GM18870 (cell line): ENCODE measurements at regions not wholly inside any gene's neighbourhood (a gene's known extent, or its start where the extent isn't known, plus 50 kb on each side); places are given as distances from the start of the nearest gene placed in this dataset.
A peak's percentile ranks its signal among the peaks of the same experiment; 100 is the strongest.

Experiments
- ATAC-seq: cut with Tn5 transposase; IDR thresholded peaks from one replicate; pipeline ENCODE4 v1.9.1; 2021; ENCODE audit warnings: moderate library complexity; ENCODE audit not compliant: unreplicated experiment

DNA sequence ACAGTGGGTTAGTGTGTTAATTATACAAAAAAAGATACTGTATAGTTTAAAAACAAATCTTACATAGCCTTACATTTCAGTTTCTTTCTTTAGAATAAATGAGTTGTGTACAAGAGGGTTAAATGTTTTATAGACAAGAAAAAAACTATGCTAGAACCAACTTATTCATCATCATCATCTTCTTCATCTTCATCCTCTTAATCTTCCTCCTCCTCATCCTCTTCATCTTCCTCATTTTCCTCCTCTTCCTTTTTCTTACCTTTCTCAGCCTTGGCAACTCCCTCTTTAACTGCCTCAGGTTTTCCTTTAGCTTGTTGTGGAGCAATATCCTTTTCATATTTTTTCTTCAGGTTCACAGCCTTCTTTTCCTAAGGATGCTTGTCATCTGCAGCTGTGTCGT is 53.7 kb downstream of the RPS12 start:
- no peak for ATAC-seq

DNA sequence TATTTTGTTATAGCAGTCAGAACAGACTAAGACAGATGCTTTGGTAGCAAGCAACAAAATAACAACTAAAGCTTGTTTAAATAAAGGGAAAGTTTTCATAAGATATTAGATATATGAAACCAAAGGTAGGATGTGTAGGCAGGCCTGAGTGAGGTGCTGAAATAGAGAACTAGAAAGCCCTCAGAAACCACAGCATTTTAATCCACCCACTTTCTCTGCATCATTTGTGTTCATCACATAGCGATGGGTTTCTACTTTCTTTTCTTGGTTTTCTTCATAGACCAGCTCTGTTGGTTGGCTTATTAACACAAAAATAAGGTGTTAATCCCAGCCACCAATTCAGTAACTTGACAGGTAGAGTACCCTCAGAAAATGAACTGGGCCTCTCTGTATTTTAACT is 58.6 kb downstream of the RPS12 start:
- peak; percentile 100 for ATAC-seq

GRCh38 chr6:132877003-132877402 is 62.6 kb downstream of the RPS12 start:
- ATAC-seq: no peak

DNA sequence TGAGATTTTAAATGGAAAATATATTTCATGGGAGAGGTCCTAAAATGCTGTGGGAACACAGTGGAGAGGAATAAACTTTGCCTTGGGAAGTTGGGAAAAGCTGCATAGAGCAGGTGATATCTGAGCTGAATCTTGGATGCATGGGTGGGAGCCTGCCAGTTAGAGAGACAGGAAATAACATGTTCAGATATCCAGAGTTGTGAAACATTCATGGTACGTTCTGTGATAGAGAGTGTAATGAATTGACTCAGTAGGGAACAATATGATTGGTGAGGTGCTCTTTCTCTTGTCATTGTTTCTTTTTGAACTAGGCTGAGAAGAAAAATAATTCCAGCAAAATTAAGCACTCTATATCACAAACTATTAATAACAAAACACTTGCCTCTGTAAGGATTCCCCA is 72.8 kb downstream of the RPS12 start:
- ATAC-seq: no peak

DNA sequence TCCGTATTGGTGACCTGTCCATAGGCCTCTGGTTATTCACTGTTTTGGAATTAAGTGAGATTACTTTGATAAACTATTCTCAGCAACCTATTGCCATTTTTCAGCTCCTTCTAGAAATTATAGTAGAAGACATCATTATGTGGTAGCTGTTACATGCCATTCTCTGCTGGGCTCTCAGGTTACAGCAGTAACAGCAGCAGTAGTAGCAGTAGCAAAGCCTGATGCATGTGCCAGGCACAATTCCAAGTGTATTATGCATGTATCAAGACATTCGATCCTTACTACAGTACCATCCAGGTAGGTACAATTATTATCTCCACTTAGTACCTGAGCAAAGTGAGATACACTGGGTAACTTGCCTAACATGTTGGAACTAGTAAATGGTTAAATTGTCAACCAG is 74.3 kb downstream of the RPS12 start:
- ATAC-seq: no peak

DNA sequence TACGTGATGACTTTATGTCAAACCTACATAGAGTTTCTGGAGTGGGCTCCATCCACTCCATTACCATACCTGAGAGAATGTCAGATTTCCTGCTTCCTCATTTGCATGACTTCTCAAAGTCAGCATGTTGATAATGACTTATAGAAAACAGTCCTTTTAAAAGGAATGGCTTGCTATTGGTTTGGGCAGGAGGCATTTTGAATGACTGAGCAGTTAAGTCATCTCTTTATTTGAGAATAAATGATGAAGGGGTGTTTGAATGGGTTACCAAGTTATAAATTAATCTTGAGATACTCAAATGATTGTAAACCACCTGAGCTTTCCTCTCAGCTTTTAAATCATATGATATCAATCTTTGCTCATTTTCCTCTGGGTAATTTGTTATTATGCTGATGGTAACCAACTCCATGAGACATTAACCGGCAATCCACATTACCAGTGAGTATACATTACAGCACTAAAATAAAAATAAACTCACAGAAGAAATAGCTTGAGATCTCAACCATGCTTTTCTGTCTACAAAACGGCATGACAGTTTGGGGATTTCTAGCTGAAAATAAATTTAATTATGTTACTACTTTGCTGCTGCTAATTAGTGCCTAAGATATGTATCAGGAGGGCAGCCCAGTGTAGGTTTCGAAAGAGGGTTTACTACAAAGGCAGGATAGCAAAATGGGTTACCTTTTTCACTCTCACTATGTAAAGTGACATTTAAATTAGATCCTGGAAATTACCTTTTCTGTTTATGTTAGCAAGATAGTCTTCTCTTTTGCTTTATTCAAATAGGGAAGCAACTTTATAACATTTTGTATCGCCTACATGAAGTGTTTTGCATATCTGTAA is 78.8 kb downstream of the RPS12 start:
- no peak for ATAC-seq

- no peak for ATAC-seq
These were observed 79.6 kb downstream of the RPS12 start for GRCh38 chr6:132893772-132894490.

DNA sequence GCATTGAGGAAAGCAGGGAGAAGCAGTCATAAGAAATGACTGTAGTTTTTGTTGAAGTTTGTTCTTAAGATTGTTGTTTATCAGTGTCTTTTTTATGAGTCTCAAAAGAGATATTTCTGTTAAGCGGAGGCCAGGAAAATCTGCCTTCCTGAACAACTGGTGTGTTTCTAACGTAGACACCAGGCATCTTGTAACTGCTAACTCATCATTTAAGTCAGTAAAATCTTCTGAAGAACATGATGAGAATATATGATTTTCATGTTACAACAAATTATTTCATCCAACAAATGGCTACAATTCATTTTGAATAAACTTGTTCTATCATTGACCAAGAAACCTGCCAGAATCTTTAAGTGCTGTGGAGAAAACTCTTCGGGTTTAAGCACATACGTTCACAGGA is 84.0 kb downstream of the RPS12 start:
- no peak for ATAC-seq

DNA sequence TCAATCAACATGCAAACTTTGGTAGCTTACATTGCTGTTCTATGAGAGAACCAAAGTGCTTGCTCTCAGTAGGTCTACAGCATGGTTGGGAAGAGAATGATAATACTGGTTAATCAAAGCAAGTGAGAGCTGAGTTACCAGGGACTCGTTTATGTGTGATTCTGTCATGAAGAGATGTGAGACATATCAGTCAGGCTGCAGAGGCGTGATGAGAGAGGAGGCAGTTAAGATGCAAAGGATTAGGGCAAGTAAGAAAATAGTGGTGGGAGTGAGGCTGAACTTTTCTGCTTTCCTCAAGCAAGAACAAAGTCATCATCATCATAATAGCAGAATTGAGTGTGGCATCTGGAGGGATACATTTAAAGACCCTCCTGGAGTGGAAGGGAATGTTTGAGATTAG is 86.5 kb downstream of the RPS12 start:
- ATAC-seq: no peak

DNA sequence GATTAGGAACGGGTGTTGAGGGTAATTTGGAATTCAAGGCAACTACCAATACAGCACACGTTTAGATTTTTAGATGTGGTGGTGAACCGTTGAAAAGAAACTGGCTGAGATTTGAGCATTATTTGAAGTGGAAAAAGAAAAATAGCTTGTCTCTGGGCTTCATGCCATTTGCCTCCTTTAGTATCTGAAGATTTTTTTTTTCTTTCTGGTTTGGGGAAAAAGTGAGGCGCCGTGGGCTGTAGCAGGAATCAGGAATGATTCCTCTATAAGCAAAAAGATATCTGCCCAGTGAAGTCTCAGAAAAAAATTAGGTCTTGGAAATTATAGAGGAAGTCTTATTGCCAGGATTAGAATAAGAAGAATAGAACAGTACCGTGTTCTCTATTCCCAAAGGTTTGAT is 88.5 kb downstream of the RPS12 start:
- no peak for ATAC-seq

DNA sequence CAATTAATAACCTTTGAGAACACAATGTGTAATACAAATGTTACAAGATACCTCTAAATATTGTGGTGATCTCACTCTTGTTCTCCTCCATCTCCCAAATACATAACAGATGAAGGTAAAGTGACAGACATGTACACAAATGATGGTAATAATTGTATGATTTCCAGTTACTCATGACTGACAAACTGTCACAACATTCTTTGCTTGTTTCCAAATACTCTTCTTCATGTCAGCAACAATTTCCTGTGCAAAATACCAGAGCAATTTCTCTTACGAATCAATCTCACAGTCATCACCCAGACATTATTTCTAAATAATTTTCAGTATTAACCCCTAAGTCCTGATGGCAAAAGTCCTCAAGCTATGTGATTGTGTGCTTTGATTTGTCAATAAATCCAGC is 92.9 kb downstream of the RPS12 start:
- no peak for ATAC-seq

- no peak for ATAC-seq
These were observed 93.5 kb downstream of the RPS12 start for GRCh38 chr6:132907914-132908313.

DNA sequence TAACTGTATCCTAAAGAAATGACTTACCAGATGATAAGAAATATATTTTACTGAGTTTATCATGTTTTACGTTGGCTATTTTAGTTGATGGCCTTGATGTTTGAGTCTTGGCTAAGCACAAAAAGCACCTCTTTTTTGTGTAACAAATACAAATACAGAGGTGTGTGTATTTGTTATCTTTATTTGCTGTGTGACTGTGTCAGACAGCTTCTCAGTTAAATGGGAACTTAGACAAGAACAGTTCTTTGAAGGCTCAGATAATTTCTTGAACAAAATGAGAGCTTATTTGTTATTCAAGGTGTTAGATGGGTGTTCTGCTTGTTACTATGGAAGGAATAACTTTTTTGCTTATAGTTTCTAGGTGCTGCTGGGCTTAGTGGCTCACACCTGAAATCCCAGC is 95.4 kb downstream of the RPS12 start:
- ATAC-seq: no peak

- ATAC-seq: no peak
These were observed 96.4 kb downstream of the RPS12 start for GRCh38 chr6:132910759-132911158.

DNA sequence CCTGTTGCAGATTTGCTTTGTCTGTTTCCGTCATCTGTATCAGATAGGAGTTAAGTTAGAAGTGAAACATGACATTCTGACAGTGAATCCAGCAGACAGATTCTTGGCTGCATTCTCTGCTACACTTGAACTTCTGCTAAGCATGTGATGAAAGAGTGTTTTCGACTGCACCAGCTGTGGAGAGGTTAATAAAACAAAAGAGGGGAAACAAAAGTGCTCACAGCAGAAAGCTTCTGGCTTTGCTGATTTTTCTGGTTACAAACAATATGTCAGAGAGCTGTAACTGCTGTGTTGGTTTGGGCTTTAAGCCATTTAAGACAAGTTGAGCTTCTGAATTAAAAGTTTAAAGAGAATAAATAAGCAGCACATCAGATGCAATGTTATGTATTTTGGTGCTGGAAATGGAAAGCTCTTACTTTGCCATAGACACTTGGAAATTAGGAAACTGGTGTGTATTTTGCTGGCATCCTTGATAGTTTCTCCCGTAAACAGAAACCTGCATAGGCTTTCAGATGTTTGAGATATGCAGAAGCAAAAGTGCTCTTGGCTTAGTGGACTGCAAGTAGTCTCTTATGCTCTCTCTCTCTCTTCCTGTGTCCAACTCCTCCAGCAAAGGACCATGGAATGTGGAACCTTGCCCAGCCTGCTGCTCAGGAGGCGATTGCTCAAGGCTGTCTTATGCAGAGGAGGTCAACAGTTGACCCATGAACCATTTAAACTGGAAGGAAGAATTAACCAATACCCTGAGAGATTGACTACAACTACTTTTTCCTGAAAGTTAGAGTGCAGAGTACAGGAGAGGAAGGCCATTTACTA is 104.9 kb downstream of the RPS12 start:
- no peak for ATAC-seq

- ATAC-seq: no peak
These were observed 113.3 kb downstream of the RPS12 start for GRCh38 chr6:132927713-132928112.

- no peak for ATAC-seq
These were observed 114.8 kb downstream of the RPS12 start for GRCh38 chr6:132929141-132929540.

- no peak for ATAC-seq
These were observed 116.9 kb downstream of the RPS12 start for GRCh38 chr6:132931313-132931712.

DNA sequence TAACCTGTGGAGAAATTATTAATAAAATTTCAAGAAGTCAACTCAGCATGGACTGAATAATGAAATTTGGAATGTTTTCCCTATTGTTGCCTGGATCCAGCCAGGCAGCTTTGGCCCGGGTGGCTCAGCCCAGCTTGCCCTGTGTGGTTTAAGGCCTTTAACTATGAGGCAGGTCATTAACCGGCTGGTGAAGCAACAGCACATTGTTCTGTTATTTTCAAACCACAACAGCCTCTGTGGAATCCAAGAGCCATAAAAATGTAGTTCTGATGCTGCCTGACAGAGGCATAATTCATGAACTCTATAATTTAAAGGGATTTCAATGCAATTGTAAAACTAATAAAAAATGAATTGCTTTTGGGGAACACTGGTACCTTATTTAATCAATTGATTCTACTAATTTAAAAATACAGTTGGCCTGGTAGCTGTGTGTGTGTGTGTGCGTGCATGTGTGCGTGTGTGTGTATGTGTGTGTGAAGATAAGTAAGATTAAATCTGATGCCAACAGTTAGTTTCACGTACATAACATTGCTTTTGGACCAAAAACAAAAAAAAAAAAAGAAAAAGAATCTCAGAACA is 117.7 kb downstream of the RPS12 start:
- ATAC-seq: no peak

- ATAC-seq: no peak
These were observed 118.2 kb downstream of the RPS12 start for GRCh38 chr6:132932588-132932987.

DNA sequence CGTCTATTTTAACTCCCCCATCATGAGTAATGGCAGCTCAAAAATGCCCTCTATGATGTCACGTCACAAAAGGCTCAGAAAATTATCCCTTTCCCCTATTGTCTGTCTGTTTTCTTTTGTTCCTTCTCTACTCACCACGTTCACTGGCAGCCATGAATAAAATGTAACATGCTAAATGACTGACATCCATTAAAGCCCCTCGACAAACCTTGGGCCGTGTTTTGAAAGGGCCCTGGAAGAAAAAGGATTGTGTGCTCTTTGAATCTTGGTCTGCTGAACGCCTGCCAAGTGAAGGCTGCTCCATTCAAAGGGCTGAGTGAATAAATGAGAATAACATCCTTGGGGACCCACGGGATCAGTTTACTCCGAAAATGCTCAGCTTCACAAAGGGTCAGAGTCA is 118.7 kb downstream of the RPS12 start:
- no peak for ATAC-seq
